HG02938 (cell line): ENCODE measurements at regions not wholly inside any gene's neighbourhood (a gene's known extent, or its start where the extent isn't known, plus 50 kb on each side); places are given as distances from the start of the nearest gene placed in this dataset.
"Not testable (repeated sequence)": the region's sequence is repeated elsewhere in the genome, so short reads cannot be mapped to it uniquely, and the experiment has no call there.

Source experiments
- ATAC-seq: cut with Tn5 transposase; IDR thresholded peaks from one replicate; pipeline ENCODE4 v1.9.1; 2021; ENCODE audit warnings: mild to moderate bottlenecking, moderate library complexity; ENCODE audit not compliant: unreplicated experiment

GRCh38 chr3:150248116-150248887 is 159.8 kb upstream of the TSC22D2 start:
- no peak for ATAC-seq

GRCh38 chr3:150247441-150247840 is 160.7 kb upstream of the TSC22D2 start:
- ATAC-seq = no peak

- no peak for ATAC-seq
Observed at GRCh38 chr3:150243466-150243865, 164.6 kb upstream of the TSC22D2 start.

- no peak for ATAC-seq
Observed at GRCh38 chr3:150242220-150242936, 165.7 kb upstream of the TSC22D2 start.

GRCh38 chr3:150240891-150241290 is 167.2 kb upstream of the TSC22D2 start:
- ATAC-seq = no peak

- ATAC-seq = no peak
Observed at GRCh38 chr3:150239766-150240165, 168.3 kb upstream of the TSC22D2 start.

GRCh38 chr3:150238995-150239619 is 169.0 kb upstream of the TSC22D2 start:
- ATAC-seq = no peak

GRCh38 chr3:150238048-150238802 is 169.9 kb upstream of the TSC22D2 start:
- ATAC-seq = no peak

- ATAC-seq = no peak
Observed at GRCh38 chr3:150237490-150237889, 170.6 kb upstream of the TSC22D2 start.

- ATAC-seq = no peak
Observed at GRCh38 chr3:150236316-150237082, 171.6 kb upstream of the TSC22D2 start.

- no peak for ATAC-seq
Observed at GRCh38 chr3:150235799-150236198, 172.3 kb upstream of the TSC22D2 start.

- no peak for ATAC-seq
Observed at GRCh38 chr3:150232992-150233451, 175.1 kb upstream of the TSC22D2 start.

GRCh38 chr3:150230037-150230436 is 178.1 kb upstream of the TSC22D2 start:
- ATAC-seq = no peak

GRCh38 chr3:150228626-150229025 is 179.5 kb upstream of the TSC22D2 start:
- ATAC-seq = not testable (repeated sequence)

- peak; percentile 65 for ATAC-seq
Observed at GRCh38 chr3:150227839-150228238, 180.3 kb upstream of the TSC22D2 start.

GRCh38 chr3:150225986-150226385 is 182.1 kb upstream of the TSC22D2 start:
- no peak for ATAC-seq

- no peak for ATAC-seq
Observed at GRCh38 chr3:150223558-150223957, 184.5 kb upstream of the TSC22D2 start.

GRCh38 chr3:150222691-150223489 is 185.2 kb upstream of the TSC22D2 start:
- ATAC-seq = no peak

GRCh38 chr3:150221904-150222523 is 186.1 kb upstream of the TSC22D2 start:
- ATAC-seq = no peak
